GM18873 (cell line): ENCODE measurements at regions not wholly inside any gene's neighbourhood (a gene's known extent, or its start where the extent isn't known, plus 50 kb on each side); places are given as distances from the start of the nearest gene placed in this dataset.
"Not testable (repeated sequence)": the region's sequence is repeated elsewhere in the genome, so short reads cannot be mapped to it uniquely, and the experiment has no call there.

Source experiments
- ATAC-seq: cut with Tn5 transposase; IDR thresholded peaks from one replicate; pipeline ENCODE4 v1.9.1; 2021; ENCODE audit warnings: mild to moderate bottlenecking, moderate library complexity, moderate number of reproducible peaks; ENCODE audit not compliant: unreplicated experiment, low FRiP score

- no peak for ATAC-seq
Measured at GRCh38 chr5:60490597-60491166, 209.3 kb downstream of the DEPDC1B start.

GRCh38 chr5:60489856-60490255 is 210.1 kb downstream of the DEPDC1B start:
- ATAC-seq, result no peak

- no peak for ATAC-seq
Measured at GRCh38 chr5:60489377-60489776, 210.6 kb downstream of the DEPDC1B start.

- ATAC-seq, result no peak
Measured at GRCh38 chr5:60488466-60489130, 211.4 kb downstream of the DEPDC1B start.

- no peak for ATAC-seq
Measured at GRCh38 chr5:60487885-60488442, 212.0 kb downstream of the DEPDC1B start.

- ATAC-seq, result no peak
Measured at GRCh38 chr5:60487476-60487875, 212.5 kb downstream of the DEPDC1B start.

- ATAC-seq, result no peak
Measured at GRCh38 chr5:60485361-60485760, 214.6 kb downstream of the DEPDC1B start.

- no peak for ATAC-seq
Measured at GRCh38 chr5:60483050-60483449, 216.9 kb downstream of the DEPDC1B start.

GRCh38 chr5:60482301-60482700 is 217.7 kb downstream of the DEPDC1B start:
- ATAC-seq, result no peak

GRCh38 chr5:60479542-60479941 is 220.4 kb downstream of the DEPDC1B start:
- ATAC-seq, result no peak

- ATAC-seq, result no peak
Measured at GRCh38 chr5:60477849-60478248, 222.1 kb downstream of the DEPDC1B start.

GRCh38 chr5:60473654-60474053 is 226.3 kb downstream of the DEPDC1B start:
- ATAC-seq, result no peak

GRCh38 chr5:60473027-60473426 is 226.9 kb downstream of the DEPDC1B start:
- ATAC-seq, result not testable (repeated sequence)

- ATAC-seq, result no peak
Measured at GRCh38 chr5:60470881-60471280, 229.1 kb downstream of the DEPDC1B start.

- ATAC-seq, result no peak
Measured at GRCh38 chr5:60469286-60469685, 230.7 kb downstream of the DEPDC1B start.

- ATAC-seq, result no peak
Measured at GRCh38 chr5:60463179-60463868, 236.6 kb downstream of the DEPDC1B start.

GRCh38 chr5:60458666-60459065 is 241.3 kb downstream of the DEPDC1B start:
- ATAC-seq, result no peak

- ATAC-seq, result no peak
Measured at GRCh38 chr5:60457233-60457632, 242.7 kb downstream of the DEPDC1B start.

- ATAC-seq, result no peak
Measured at GRCh38 chr5:60455589-60455988, 244.4 kb downstream of the DEPDC1B start.

- not testable (repeated sequence) for ATAC-seq
Measured at GRCh38 chr5:60454277-60454676, 245.7 kb downstream of the DEPDC1B start.

GRCh38 chr5:60453186-60453976 is 246.6 kb downstream of the DEPDC1B start:
- no peak for ATAC-seq
